ENCODE measurements at regions not wholly inside any gene's neighbourhood (a gene's known extent, or its start where the extent isn't known, plus 50 kb on each side); places are given as distances from the start of the nearest gene placed in this dataset.

DNA sequence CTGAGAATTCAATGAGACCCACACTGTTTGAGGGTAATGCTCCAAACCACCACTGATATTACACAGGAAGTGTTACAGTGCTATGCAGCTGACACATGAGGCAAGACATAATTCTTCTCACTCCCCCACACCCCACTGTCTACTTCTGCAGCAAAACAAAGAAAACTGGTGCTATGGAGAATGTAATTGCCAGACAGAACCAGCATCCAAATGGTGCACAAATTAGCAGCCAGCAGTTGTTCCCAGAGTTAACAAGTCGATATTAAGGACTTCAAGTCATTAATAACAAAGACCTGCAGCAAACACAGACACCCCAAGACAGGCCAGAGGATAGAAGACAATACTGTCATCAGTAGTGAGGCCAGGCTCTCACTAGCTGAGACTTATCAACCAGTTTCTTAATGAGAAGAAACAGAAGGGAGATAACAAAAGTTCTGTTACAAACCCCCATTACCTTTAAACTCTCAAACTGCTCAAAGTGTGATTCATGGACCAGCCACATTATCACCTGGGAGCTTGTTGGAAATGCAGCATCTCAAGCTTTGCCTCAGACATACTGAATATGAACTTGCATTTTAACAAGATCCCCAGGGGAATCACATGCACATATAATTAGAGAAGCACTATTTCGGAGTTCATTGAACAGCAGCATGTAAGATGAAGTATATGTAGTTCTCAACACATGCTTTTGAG, 58.7 kb upstream of the FNDC3B start:
- TF ChIP-seq, protein P1, sequence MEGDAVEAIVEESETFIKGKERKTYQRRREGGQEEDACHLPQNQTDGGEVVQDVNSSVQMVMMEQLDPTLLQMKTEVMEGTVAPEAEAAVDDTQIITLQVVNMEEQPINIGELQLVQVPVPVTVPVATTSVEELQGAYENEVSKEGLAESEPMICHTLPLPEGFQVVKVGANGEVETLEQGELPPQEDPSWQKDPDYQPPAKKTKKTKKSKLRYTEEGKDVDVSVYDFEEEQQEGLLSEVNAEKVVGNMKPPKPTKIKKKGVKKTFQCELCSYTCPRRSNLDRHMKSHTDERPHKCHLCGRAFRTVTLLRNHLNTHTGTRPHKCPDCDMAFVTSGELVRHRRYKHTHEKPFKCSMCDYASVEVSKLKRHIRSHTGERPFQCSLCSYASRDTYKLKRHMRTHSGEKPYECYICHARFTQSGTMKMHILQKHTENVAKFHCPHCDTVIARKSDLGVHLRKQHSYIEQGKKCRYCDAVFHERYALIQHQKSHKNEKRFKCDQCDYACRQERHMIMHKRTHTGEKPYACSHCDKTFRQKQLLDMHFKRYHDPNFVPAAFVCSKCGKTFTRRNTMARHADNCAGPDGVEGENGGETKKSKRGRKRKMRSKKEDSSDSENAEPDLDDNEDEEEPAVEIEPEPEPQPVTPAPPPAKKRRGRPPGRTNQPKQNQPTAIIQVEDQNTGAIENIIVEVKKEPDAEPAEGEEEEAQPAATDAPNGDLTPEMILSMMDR (IDR thresholded peaks at IDR 0.05): no peak
- TF ChIP-seq POLR2A (IDR thresholded peaks at IDR 0.05): no peak
- no peak for TF ChIP-seq POLR2AphosphoS5 (IDR thresholded peaks at IDR 0.05)

Measured in prostate gland (tissue), 2 donors.